GM12872 (cell line): ENCODE measurements at regions not wholly inside any gene's neighbourhood (a gene's known extent, or its start where the extent isn't known, plus 50 kb on each side); places are given as distances from the start of the nearest gene placed in this dataset.

Experiments
- CTCF ChIP-seq: IDR thresholded peaks from 3 replicates; pipeline ENCODE4 v1.5.1; 2011; ENCODE audit warnings: low read depth, mild to moderate bottlenecking, low read length, moderate library complexity; ENCODE audit not compliant: insufficient read depth

- TF ChIP-seq CTCF = peak; percentile 10; the same call in 1 of the 3 replicates
Observed at GRCh38 chr4:141375855-141376254, 155.2 kb downstream of the ZNF330 start.

DNA sequence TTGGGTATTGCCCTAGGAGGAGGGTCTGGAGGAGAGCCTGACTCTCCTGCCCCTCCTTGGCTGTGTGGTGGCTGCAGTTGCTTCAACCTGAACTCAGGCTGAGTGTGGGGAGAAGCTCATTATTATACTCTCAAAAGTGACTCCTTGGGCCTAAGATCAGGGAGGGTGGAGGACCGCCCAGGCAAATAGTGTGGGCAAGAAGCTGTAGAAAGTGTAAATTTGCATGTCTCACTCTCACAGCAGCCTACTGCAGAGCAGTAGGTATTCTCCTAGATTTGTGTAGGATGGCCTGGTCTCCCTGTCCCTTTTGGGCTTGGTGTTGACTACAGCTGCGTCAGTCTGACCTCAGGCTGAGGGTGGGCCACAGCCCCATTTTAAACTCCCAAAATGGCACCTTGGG, 156.1 kb downstream of the ZNF330 start:
- no peak for TF ChIP-seq CTCF

GRCh38 chr4:141387299-141387698, 166.6 kb downstream of the ZNF330 start:
- no peak for TF ChIP-seq CTCF

GRCh38 chr4:141388481-141388880, 167.8 kb downstream of the ZNF330 start:
- no peak for TF ChIP-seq CTCF

DNA sequence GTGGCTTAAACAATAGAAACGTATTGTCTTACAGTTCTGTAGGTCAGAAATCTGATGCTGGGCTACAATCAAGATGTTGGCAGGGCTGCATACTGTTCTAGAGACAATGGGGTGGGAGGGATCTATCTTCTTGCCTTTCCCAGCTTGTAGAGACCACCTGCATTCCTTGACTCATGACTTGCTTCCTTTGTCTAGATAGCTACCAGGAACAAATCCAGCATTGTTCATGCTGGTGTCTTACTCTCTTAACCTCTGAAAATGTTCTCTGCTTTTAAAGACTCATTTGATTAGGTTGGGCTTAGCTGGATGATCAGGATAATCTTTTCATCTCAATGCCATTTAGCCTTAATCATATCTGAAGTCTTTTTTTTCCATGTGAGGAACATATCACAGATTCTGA, 169.0 kb downstream of the ZNF330 start:
- no peak for TF ChIP-seq CTCF

DNA sequence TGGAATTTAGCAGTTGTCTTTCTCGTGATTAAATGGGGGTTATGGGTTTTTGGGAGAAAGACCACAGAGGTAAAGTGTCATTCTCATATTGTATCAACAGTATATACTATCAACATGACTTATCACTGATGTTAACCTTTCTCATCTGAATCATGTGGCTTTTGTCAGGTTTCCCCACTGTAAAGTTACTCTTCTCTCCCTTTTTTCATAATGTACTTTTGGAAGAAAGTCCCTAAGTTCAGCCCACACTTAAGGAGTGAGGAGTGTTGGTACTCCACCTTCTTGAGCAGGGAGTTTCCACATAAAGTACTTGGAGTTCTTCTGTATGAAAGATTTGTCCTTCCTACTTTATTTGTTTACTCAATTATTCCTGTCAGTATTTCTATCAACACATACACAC, 169.9 kb downstream of the ZNF330 start:
- TF ChIP-seq CTCF = no peak

GRCh38 chr4:141391293-141391692, 170.6 kb downstream of the ZNF330 start:
- no peak for TF ChIP-seq CTCF

DNA sequence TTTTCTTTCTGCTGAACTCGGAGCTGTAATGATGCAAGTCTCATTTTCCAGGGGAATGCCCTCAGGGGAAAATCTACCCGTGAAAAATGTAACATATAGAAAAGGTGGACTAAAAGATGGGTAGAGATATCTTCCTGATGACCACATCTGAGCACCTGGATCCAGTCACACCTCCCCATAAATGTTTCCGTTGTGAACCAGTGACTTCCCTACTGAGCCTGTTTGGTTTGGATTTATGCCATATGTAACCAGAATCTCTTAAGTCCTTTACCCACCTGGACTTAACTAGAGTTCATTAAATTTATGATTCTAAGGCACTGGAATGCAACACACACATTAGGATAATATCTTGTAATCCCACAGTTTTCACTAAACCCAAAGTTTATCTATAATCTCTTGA, 171.1 kb downstream of the ZNF330 start:
- TF ChIP-seq CTCF = no peak
